ENCODE measurements at regions not wholly inside any gene's neighbourhood (a gene's known extent, or its start where the extent isn't known, plus 50 kb on each side); places are given as distances from the start of the nearest gene placed in this dataset.

DNA sequence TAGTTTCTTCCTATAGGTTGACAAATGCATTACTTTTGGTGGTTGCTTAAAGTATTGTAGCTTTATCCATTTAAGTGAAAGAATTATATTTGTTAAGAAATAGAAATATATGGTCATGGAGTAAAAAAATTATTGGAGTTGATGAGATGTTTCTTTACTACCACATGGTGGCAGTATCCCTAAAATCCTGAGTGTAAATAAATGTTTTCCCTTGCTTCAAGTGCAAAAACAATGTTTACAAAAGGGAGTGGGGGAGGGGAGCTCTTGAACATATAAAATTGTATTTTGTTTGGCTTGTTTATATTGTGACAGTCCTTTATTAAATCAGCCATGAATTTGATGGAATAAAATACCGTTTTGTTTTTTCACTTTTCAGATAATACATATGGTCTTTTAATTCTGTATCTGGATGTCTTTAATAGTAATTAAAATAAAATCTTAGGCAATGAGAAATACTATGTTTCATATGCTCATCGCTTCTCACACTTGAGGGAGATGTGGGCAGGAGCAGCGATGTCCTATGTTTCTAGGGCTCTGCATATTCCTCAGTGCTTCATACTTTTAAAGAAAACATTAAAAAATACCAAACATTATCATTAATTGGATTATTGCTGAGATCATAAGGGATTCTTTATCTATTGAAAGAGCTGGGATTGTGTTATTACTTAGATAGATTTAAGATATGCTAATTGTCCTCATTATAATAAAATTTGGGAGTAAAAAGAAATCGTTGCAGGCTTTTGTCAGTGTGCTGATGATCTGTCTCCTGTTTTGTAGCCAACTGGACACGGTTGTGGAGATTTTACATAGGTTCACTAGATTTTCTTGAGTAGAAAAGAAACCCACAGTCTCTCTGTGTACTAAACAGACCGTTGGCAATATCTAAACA lies 349.7 kb downstream of the TUSC7 start:
- no peak overlapping the region for H3K4me3 ChIP-seq (ENCODE audit: low read length)
- DNase-seq (ENCODE audit: low read depth): no peak
- TF ChIP-seq, protein P1, sequence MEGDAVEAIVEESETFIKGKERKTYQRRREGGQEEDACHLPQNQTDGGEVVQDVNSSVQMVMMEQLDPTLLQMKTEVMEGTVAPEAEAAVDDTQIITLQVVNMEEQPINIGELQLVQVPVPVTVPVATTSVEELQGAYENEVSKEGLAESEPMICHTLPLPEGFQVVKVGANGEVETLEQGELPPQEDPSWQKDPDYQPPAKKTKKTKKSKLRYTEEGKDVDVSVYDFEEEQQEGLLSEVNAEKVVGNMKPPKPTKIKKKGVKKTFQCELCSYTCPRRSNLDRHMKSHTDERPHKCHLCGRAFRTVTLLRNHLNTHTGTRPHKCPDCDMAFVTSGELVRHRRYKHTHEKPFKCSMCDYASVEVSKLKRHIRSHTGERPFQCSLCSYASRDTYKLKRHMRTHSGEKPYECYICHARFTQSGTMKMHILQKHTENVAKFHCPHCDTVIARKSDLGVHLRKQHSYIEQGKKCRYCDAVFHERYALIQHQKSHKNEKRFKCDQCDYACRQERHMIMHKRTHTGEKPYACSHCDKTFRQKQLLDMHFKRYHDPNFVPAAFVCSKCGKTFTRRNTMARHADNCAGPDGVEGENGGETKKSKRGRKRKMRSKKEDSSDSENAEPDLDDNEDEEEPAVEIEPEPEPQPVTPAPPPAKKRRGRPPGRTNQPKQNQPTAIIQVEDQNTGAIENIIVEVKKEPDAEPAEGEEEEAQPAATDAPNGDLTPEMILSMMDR (conservative IDR thresholded peaks at IDR 0.05; ENCODE audit: low read depth, low read length): peak; percentile 52

DNA sequence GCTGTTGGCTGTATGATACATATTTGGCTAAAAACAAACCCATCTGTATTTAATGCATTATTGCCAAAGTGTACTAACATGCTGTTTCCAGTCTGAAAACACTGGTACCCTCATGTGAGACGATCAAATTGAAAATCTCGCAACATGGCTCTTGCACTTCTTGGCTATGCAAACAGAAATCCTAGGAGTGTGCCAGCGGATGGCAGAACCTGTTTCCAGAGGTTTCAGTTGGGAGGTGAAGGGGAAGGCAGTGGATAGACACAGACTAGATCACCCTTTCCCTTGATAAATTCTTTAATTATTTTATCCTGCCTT lies 350.3 kb downstream of the TUSC7 start:
- H3K4me3 ChIP-seq (ENCODE audit: low read length): no peak overlapping the region
- DNase-seq (ENCODE audit: low read depth): no peak
- TF ChIP-seq, protein P1 (conservative IDR thresholded peaks at IDR 0.05; ENCODE audit: low read depth, low read length): no peak

DNA sequence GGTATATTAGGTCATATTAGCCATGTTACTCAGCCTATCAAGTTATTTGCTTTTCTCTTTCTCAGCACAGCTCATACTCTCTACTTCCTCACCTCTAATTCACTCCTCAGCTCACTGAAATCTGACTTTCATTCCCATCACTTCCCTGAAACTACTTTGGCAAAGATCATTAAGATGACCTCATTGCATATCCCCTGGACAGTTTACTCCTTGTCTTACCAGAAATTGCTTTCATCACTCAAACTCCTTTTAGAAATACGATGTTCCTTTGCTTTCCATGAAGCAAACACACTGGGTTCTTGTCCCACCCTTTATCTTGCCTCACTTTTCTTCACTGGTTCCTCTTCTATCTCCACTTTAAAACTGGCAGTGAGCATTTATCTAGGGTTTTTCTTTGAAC lies 354.4 kb downstream of the TUSC7 start:
- H3K4me3 ChIP-seq (ENCODE audit: low read length): no peak overlapping the region
- no peak for DNase-seq (ENCODE audit: low read depth)
- TF ChIP-seq, protein P1 (conservative IDR thresholded peaks at IDR 0.05; ENCODE audit: low read depth, low read length): no peak

DNA sequence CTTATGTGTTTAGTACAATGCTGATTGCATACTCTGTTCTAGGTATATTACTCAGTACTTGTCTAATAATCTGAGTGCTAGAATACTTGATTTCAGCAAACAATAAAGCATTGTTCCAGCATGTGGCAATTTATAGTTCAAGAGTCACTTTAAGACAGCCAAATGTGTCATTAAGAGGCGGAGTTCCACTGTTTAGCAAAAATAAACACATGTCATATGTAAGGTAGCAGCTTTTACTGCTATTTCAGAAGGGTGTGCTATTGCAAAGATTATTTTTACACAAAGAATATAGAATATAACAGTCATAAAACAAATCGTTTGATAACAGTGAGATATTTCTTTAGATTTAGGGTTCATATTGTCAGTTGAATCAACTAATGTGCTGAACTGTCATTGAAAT lies 358.7 kb downstream of the TUSC7 start:
- DNase-seq (ENCODE audit: low read depth): no peak

DNA sequence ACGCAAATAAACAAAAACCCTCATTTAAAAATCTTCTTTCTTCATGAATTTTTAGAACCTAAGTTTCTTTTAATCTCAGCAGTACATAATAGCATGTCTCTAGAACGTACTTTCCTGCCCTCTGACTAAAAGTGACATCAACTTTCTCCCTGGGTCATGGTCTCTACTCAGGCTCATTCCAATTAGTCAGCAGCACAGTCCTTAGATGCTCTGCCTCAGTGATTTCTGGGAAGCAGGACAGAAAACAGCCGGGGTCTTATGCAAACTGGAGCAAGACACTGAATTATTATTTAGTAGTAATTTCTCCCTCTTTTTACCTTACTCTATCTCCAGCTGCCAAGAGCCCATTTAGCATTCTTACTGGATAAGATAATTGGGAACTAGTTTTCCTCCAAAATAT lies 365.2 kb downstream of the TUSC7 start:
- TF ChIP-seq, protein P1 (conservative IDR thresholded peaks at IDR 0.05; ENCODE audit: low read depth, low read length): no peak
- H3K4me3 ChIP-seq (ENCODE audit: low read length): no peak overlapping the region
- no peak for DNase-seq (ENCODE audit: low read depth)

More for the DNA sequence above, 358.7 kb downstream of the TUSC7 start:
- no peak overlapping the region for H3K4me3 ChIP-seq (ENCODE audit: low read length)
- TF ChIP-seq, protein P1 (conservative IDR thresholded peaks at IDR 0.05; ENCODE audit: low read depth, low read length): no peak

DNA sequence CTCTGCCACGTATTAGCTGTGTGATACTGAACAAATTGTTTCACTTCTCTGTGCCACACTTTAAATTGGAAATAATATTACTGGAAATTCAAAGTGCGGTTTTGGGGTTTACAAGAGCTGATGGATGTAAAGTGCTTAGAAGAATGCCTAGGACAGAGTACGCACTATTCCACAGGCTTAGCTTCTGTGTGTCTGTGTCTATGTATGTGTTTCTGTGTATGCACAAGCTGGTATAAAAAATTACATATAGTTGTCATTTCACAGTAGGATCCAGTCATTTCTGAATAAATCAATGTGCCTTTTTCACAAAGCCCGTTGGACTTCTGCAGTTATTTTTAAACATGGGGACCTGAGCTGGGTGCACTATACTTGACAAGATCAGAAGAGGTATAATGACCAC lies 370.4 kb downstream of the TUSC7 start:
- DNase-seq (ENCODE audit: low read depth): no peak
- TF ChIP-seq, protein P1 (conservative IDR thresholded peaks at IDR 0.05; ENCODE audit: low read depth, low read length): no peak
- H3K4me3 ChIP-seq (ENCODE audit: low read length): no peak overlapping the region

DNA sequence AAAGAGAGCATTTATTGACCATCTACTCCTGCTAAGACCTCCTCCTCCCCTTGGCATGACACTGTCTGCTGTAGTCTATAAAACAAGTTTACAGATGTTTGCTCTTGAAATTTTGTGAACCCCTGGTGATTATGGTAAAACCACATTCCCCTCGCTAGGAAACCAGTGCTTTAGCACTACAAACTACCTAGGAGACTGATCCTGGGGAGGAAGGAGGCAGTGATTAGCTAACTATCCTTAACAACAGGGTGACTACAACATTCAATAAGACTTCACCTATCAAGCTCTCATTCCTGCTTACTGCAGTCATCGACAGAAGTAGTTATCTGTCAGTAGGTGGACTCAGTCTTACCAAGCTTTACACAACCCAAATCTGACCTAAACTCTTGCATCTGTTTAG lies 371.3 kb downstream of the TUSC7 start:
- TF ChIP-seq, protein P1 (conservative IDR thresholded peaks at IDR 0.05; ENCODE audit: low read depth, low read length): no peak
- no peak for DNase-seq (ENCODE audit: low read depth)
- H3K4me3 ChIP-seq (ENCODE audit: low read length): no peak overlapping the region
